Mesothelial cell of epicardium (in vitro differentiated cells): ENCODE measurements at regions not wholly inside any gene's neighbourhood (a gene's known extent, or its start where the extent isn't known, plus 50 kb on each side); places are given as distances from the start of the nearest gene placed in this dataset.

Source experiments
- DNase-seq, 2 experiments: peaks; one replicate each; pipeline ENCODE4 v3.0.0; 2021; ENCODE audit warnings: low spot score in 2 of 2; ENCODE audit not compliant: unreplicated experiment in 2 of 2
- H3K27ac Mint-ChIP-seq: 2 replicates; pipeline ENCODE4 v1.8.0; 2021; ENCODE audit warnings: mixed read lengths
- H3K27me3 Mint-ChIP-seq: 2 replicates; pipeline ENCODE4 v1.8.0; 2021; ENCODE audit warnings: low read depth, mixed read lengths
- H3K36me3 Mint-ChIP-seq: 2 replicates; pipeline ENCODE4 v1.8.0; 2021; ENCODE audit warnings: mixed read lengths
- H3K4me1 Mint-ChIP-seq: 2 replicates; pipeline ENCODE4 v1.8.0; 2021; ENCODE audit warnings: mixed read lengths
- H3K4me3 Mint-ChIP-seq: 2 replicates; pipeline ENCODE4 v1.8.0; 2021; ENCODE audit warnings: mild to moderate bottlenecking, moderate library complexity, mixed read lengths
- H3K9me3 Mint-ChIP-seq: 2 replicates; pipeline ENCODE4 v1.8.0; 2021; ENCODE audit warnings: mixed read lengths
- TF ChIP-seq, protein P1 (sequence below): fragments of 200-600 bp; sonication (generic); IDR thresholded peaks from one replicate; pipeline ENCODE4 v1.5.0; 2021; ENCODE audit warnings: antibody characterized with exemption; ENCODE audit not compliant: unreplicated experiment

- TF ChIP-seq, protein P1, sequence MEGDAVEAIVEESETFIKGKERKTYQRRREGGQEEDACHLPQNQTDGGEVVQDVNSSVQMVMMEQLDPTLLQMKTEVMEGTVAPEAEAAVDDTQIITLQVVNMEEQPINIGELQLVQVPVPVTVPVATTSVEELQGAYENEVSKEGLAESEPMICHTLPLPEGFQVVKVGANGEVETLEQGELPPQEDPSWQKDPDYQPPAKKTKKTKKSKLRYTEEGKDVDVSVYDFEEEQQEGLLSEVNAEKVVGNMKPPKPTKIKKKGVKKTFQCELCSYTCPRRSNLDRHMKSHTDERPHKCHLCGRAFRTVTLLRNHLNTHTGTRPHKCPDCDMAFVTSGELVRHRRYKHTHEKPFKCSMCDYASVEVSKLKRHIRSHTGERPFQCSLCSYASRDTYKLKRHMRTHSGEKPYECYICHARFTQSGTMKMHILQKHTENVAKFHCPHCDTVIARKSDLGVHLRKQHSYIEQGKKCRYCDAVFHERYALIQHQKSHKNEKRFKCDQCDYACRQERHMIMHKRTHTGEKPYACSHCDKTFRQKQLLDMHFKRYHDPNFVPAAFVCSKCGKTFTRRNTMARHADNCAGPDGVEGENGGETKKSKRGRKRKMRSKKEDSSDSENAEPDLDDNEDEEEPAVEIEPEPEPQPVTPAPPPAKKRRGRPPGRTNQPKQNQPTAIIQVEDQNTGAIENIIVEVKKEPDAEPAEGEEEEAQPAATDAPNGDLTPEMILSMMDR, result no peak
- Mint-ChIP-seq H3K36me3 (no peaks in the 10 kb centered on the region), H3K27me3 (peaks cover 9% of the 10 kb centered on the region), H3K4me1 (no peaks in the 10 kb centered on the region), H3K4me3 (no peak overlapping the region), H3K9me3 (no peaks in the 10 kb centered on the region), H3K27ac (no peak overlapping the region)
- no peak for DNase-seq
Observed at GRCh38 chr2:126834006-126834659, 64.6 kb upstream of the TEX51 start.

- no peak overlapping the region for H3K27ac Mint-ChIP-seq
- H3K9me3 Mint-ChIP-seq, result no peaks in the 10 kb centered on the region
- H3K27me3 Mint-ChIP-seq, result peaks cover 14% of the 10 kb centered on the region
- no peak for DNase-seq
- H3K36me3 Mint-ChIP-seq, result no peaks in the 10 kb centered on the region
- no peaks in the 10 kb centered on the region for H3K4me1 Mint-ChIP-seq
- TF ChIP-seq, protein P1, result no peak
- no peak overlapping the region for H3K4me3 Mint-ChIP-seq
Observed at GRCh38 chr2:126835261-126835660, 63.4 kb upstream of the TEX51 start.

DNA sequence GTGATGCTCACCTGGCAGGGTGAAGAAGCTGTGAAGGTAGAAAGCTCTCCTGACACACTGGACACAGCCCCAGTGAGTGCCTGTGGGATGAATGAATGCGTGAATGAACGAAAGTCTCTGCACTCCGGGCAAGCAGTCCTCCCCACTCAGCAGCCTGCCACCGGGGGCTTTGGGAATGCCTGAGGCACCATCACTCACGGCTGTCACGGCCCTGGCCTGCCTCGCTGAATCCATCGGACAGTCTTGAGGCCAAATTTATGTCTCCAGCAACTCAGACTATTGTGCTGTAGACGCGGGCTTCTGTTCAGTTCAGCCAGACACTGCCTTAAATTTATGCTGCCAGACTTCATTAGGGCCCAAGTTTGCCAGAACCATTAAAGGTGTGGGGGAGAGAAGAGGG is 62.9 kb upstream of the TEX51 start:
- no peak for DNase-seq
- H3K27me3 Mint-ChIP-seq, result peaks cover 15% of the 10 kb centered on the region
- H3K4me1 Mint-ChIP-seq, result no peaks in the 10 kb centered on the region
- H3K4me3 Mint-ChIP-seq, result no peak overlapping the region
- TF ChIP-seq, protein P1, result no peak
- H3K36me3 Mint-ChIP-seq, result no peaks in the 10 kb centered on the region
- no peak overlapping the region for H3K27ac Mint-ChIP-seq
- H3K9me3 Mint-ChIP-seq, result no peaks in the 10 kb centered on the region

GRCh38 chr2:126836761-126837679 is 61.7 kb upstream of the TEX51 start:
- Mint-ChIP-seq H3K36me3 (no peaks in the 10 kb centered on the region), H3K27me3 (peaks cover 15% of the 10 kb centered on the region), H3K27ac (no peak overlapping the region), H3K4me1 (no peaks in the 10 kb centered on the region), H3K4me3 (no peak overlapping the region), H3K9me3 (no peaks in the 10 kb centered on the region)
- TF ChIP-seq, protein P1, result no peak
- no peak for DNase-seq

- no peak for DNase-seq
- Mint-ChIP-seq H3K27ac (no peak overlapping the region), H3K27me3 (peaks cover 17% of the 10 kb centered on the region), H3K4me1 (no peaks in the 10 kb centered on the region), H3K9me3 (no peaks in the 10 kb centered on the region), H3K36me3 (no peaks in the 10 kb centered on the region), H3K4me3 (no peak overlapping the region)
- TF ChIP-seq, protein P1, result no peak
Observed at GRCh38 chr2:126837966-126838715, 60.5 kb upstream of the TEX51 start.
